KMS-11 (cell line): ENCODE measurements at regions not wholly inside any gene's neighbourhood (a gene's known extent, or its start where the extent isn't known, plus 50 kb on each side); places are given as distances from the start of the nearest gene placed in this dataset.

Experiments
- H2AFZ ChIP-seq: fragments of 200-600 bp; sonication (generic); 2 replicates; pipeline ENCODE4 v1.6.1; 2016; ENCODE audit warnings: antibody characterized with exemption, mixed run types, low read depth
- H3K27ac ChIP-seq: fragments of 200-600 bp; sonication (generic); 2 replicates; pipeline ENCODE4 v1.6.1; 2016; ENCODE audit warnings: mild to moderate bottlenecking, mixed run types
- H3K27me3 ChIP-seq: fragments of 200-600 bp; sonication (generic); 2 replicates; pipeline ENCODE4 v1.6.1; 2017; ENCODE audit warnings: mild to moderate bottlenecking, low read depth, mixed run types, moderate library complexity; ENCODE audit not compliant: insufficient read depth
- H3K36me3 ChIP-seq: fragments of 200-600 bp; sonication (generic); 2 replicates; pipeline ENCODE4 v1.6.1; 2017; ENCODE audit warnings: mild to moderate bottlenecking, mixed run types; ENCODE audit not compliant: insufficient read depth
- H3K4me1 ChIP-seq: fragments of 200-600 bp; sonication (generic); 2 replicates; pipeline ENCODE4 v1.6.1; 2016; ENCODE audit warnings: mild to moderate bottlenecking, low read depth, mixed run types; ENCODE audit not compliant: poor library complexity, severe bottlenecking
- H3K4me2 ChIP-seq: fragments of 200-600 bp; sonication (generic); 2 replicates; pipeline ENCODE4 v1.7.0; 2016; ENCODE audit warnings: mild to moderate bottlenecking, mixed run types
- H3K4me3 ChIP-seq: fragments of 200-600 bp; sonication (generic); IDR thresholded peaks from 2 replicates; pipeline ENCODE4 v1.6.1; 2017; ENCODE audit warnings: low read depth, low read length, mixed read lengths; ENCODE audit not compliant: insufficient read depth
- H3K79me2 ChIP-seq: fragments of 200-600 bp; sonication (generic); 2 replicates; pipeline ENCODE4 v1.6.1; 2016; ENCODE audit warnings: low read depth, mixed run types; ENCODE audit not compliant: insufficient read depth
- H3K9ac ChIP-seq: fragments of 200-600 bp; sonication (generic); 2 replicates; pipeline ENCODE4 v1.6.1; 2016; ENCODE audit warnings: mild to moderate bottlenecking, mixed run types
- H4K20me1 ChIP-seq: fragments of 200-600 bp; sonication (generic); 2 replicates; pipeline ENCODE4 v1.6.1; 2016; ENCODE audit warnings: mild to moderate bottlenecking, mixed run types; ENCODE audit not compliant: insufficient read depth
- TF ChIP-seq, protein P1 (sequence below): fragments of 200-600 bp; sonication (generic); conservative IDR thresholded peaks from 2 replicates; pipeline ENCODE4 v1.6.1; 2017; ENCODE audit warnings: low read depth, mild to moderate bottlenecking, antibody characterized with exemption, low read length, moderate library complexity, mixed read lengths

- TF ChIP-seq, protein P1, sequence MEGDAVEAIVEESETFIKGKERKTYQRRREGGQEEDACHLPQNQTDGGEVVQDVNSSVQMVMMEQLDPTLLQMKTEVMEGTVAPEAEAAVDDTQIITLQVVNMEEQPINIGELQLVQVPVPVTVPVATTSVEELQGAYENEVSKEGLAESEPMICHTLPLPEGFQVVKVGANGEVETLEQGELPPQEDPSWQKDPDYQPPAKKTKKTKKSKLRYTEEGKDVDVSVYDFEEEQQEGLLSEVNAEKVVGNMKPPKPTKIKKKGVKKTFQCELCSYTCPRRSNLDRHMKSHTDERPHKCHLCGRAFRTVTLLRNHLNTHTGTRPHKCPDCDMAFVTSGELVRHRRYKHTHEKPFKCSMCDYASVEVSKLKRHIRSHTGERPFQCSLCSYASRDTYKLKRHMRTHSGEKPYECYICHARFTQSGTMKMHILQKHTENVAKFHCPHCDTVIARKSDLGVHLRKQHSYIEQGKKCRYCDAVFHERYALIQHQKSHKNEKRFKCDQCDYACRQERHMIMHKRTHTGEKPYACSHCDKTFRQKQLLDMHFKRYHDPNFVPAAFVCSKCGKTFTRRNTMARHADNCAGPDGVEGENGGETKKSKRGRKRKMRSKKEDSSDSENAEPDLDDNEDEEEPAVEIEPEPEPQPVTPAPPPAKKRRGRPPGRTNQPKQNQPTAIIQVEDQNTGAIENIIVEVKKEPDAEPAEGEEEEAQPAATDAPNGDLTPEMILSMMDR: no peak
- Histone ChIP-seq H3K27ac (no peak overlapping the region), H3K4me1 (no peaks in the 10 kb centered on the region), H3K4me2 (no peak overlapping the region), H3K4me3 (no peak overlapping the region), H3K36me3 (no peaks in the 10 kb centered on the region), H3K79me2 (no peaks in the 10 kb centered on the region), H4K20me1 (no peaks in the 10 kb centered on the region), H3K27me3 (no peaks in the 10 kb centered on the region), H2AFZ (no peak overlapping the region), H3K9ac (no peak overlapping the region)
Measured at GRCh38 chr7:113813471-113813870, 105.3 kb downstream of the PPP1R3A start.

DNA sequence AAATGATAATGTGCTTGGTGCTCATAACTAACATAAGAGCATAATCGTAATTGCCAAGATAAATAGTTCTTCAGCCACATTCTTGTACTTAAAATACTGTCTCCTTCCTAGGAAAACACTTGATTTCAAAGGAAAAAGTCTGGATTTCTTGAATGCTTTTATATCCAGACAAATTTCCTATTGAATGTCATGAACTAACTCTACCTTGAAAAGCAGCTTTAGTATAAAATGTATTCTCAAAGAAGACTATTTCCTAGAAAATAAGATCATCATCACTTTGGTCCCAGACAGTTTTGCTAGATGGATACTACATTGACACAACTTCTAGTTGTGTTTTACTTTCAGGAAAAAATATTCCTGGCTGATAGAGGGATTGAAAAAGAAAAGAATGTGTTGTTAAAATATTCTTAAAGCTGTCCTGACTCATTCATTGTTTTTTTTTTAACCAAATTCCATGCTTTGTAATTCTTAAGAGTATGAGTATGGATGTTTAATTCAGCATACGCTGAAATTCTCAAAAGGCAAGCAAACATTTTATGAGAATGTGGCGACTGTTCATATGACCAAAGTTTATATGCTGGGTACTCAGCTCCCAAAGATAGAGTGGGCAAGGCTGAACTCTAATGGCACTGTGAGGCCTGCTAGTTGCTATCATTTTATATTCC lies 106.1 kb downstream of the PPP1R3A start:
- Histone ChIP-seq H3K4me2 (no peak overlapping the region), H3K27ac (no peak overlapping the region), H3K27me3 (no peaks in the 10 kb centered on the region), H3K79me2 (no peaks in the 10 kb centered on the region), H3K36me3 (no peaks in the 10 kb centered on the region), H3K4me1 (no peaks in the 10 kb centered on the region), H3K9ac (no peak overlapping the region), H2AFZ (no peak overlapping the region), H4K20me1 (no peaks in the 10 kb centered on the region), H3K4me3 (no peak overlapping the region)
- TF ChIP-seq, protein P1: no peak

- TF ChIP-seq, protein P1: no peak
- Histone ChIP-seq H3K79me2 (no peaks in the 10 kb centered on the region), H3K27me3 (no peaks in the 10 kb centered on the region), H4K20me1 (no peaks in the 10 kb centered on the region), H3K27ac (no peak overlapping the region), H3K4me1 (no peaks in the 10 kb centered on the region), H3K36me3 (no peaks in the 10 kb centered on the region), H3K9ac (no peak overlapping the region), H3K4me2 (no peak overlapping the region), H3K4me3 (no peak overlapping the region), H2AFZ (no peak overlapping the region)
Measured at GRCh38 chr7:113810080-113810744, 108.6 kb downstream of the PPP1R3A start.

- H2AFZ ChIP-seq: no peak overlapping the region
- no peaks in the 10 kb centered on the region for H3K27me3 ChIP-seq
- H3K79me2 ChIP-seq: no peaks in the 10 kb centered on the region
- no peak overlapping the region for H3K4me2 ChIP-seq
- H3K4me1 ChIP-seq: no peaks in the 10 kb centered on the region
- no peak overlapping the region for H3K27ac ChIP-seq
- H3K4me3 ChIP-seq: no peak overlapping the region
- no peaks in the 10 kb centered on the region for H3K36me3 ChIP-seq
- no peaks in the 10 kb centered on the region for H4K20me1 ChIP-seq
- TF ChIP-seq, protein P1: no peak
- no peak overlapping the region for H3K9ac ChIP-seq
Measured at GRCh38 chr7:113809581-113809980, 109.2 kb downstream of the PPP1R3A start.
